Body of pancreas (tissue), 4 donors: ENCODE measurements at regions not wholly inside any gene's neighbourhood (a gene's known extent, or its start where the extent isn't known, plus 50 kb on each side); places are given as distances from the start of the nearest gene placed in this dataset.
A peak's percentile ranks its signal among the peaks of the same experiment; 100 is the strongest.

ENCODE experiments used
- ATAC-seq: fragments of 150-250 bp; one replicate; pipeline ENCODE4 v1.9.1; 2016
- DNase-seq, 4 donors: peaks; one replicate each; pipeline ENCODE4 v3.0.0-alpha.2; 2019
- H3K27ac ChIP-seq, 4 donors: fragments of 200-600 bp; sonication (generic); 1 replicate in 3 of 4; 2 replicates in 1 of 4; pipeline versions ENCODE4 v1.5.1 to v1.6.1; 2016 to 2019; ENCODE audit warnings: mild to moderate bottlenecking in 1 of 4, mixed read lengths in 1 of 4, moderate library complexity in 1 of 4
- H3K27me3 ChIP-seq, 2 donors: fragments of 200-600 bp; sonication (generic); one replicate each; pipeline ENCODE4 v1.6.0; 2016; ENCODE audit warnings: mild to moderate bottlenecking in 1 of 2
- H3K36me3 ChIP-seq, 2 donors: fragments of 200-600 bp; sonication (generic); replicated peaks in 1 of 2; 2 replicates each; pipeline ENCODE4 v1.5.1; 2016; ENCODE audit warnings: low read depth in 2 of 2; ENCODE audit not compliant: insufficient read depth in 1 of 2
- H3K4me1 ChIP-seq: fragments of 200-600 bp; sonication (generic); one replicate; pipeline ENCODE4 v1.6.0; 2016
- H3K4me3 ChIP-seq, 2 donors: fragments of 200-600 bp; sonication (generic); 1 replicate in 1 of 2; 2 replicates in 1 of 2; pipeline ENCODE4 v1.5.1; 2016 to 2019
- H3K9me3 ChIP-seq, 3 donors: fragments of 200-600 bp; sonication (generic); 1 replicate in 2 of 3; 2 replicates in 1 of 3; pipeline ENCODE4 v1.5.1; 2016
- CTCF ChIP-seq, 7 experiments: fragments of 450-650 bp in 4 of 7; fragments of 200-600 bp in 3 of 7; sonication (generic) in 3 of 7; IDR thresholded peaks; one replicate each; pipeline ENCODE4 v1.5.1; 2016 to 2019; ENCODE audit warnings: antibody characterized with exemption in 7 of 7
- POLR2A ChIP-seq, 3 donors: fragments of 450-650 bp; IDR thresholded peaks; one replicate each; pipeline ENCODE4 v1.6.1; 2016; ENCODE audit warnings: antibody characterized with exemption in 3 of 3, mild to moderate bottlenecking in 2 of 3
- WGBS, 2 donors: methylation state at CpG; one replicate each; pipeline ENCODE4 v1.1.5; 2017; 5-methylcytosine and 5-hydroxymethylcytosine counted together
- intact Hi-C: fragments of 100-400 bp; cut with DNase I; formaldehyde crosslinking; loops from one replicate; pipeline ENCODE4 v1.15.1; 2023

GRCh38 chr4:100651499-100652175 is 133.8 kb upstream of the EMCN start:
- ATAC-seq, result peak; percentile 85
- 15 to 20% methylated on average over 3 of the region's 3 CpGs for WGBS, 2 donors
- TF ChIP-seq POLR2A (IDR thresholded peaks at IDR 0.05) (no peak), CTCF (IDR thresholded peaks at IDR 0.05) (no peak)

DNA sequence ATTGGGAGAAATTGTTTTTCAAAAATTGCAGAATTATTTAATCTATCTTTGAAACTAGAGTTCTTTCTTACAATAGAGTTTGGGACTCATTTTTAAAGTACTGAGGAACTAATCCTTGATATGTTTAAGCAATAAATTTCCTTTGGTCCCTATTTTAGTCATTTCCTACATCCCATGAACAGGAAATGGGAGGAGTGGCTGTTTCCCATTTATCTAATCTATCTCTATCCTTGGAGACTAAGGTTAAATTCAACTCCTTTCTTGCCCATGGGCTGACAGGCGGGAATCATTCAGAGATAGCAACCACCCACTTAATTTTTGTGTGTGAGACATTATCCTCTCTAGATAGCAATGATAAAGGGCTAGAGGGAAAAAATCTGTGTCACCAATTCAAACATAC is 131.6 kb upstream of the EMCN start:
- TF ChIP-seq CTCF (IDR thresholded peaks at IDR 0.05) (no peak), POLR2A (IDR thresholded peaks at IDR 0.05) (no peak)
- Histone ChIP-seq H3K36me3 (no peaks in the 10 kb centered on the region), H3K9me3 (no peaks in the 10 kb centered on the region), H3K4me3 (no peak overlapping the region), H3K4me1 (peaks cover 48% of the 10 kb centered on the region), H3K27ac (no peak overlapping the region), H3K27me3 (no peaks in the 10 kb centered on the region)
- 62 to 88% methylated on average over 1 of the region's 1 CpG for WGBS, 2 donors
- DNase-seq (no peak), ATAC-seq (no peak)
- intact Hi-C loops, result no loop called here

More at GRCh38 chr4:100651499-100652175, 133.8 kb upstream of the EMCN start:
- peak; percentile 33 to 70 (median 48) for DNase-seq
- Histone ChIP-seq H3K36me3 (no peaks in the 10 kb centered on the region), H3K27me3 (no peaks in the 10 kb centered on the region), H3K4me1 (peaks cover 48% of the 10 kb centered on the region), H3K4me3 (no peak overlapping the region), H3K9me3 (no peaks in the 10 kb centered on the region), H3K27ac (peak overlapping the region in 3 of 4 donors; percentile 9 to 67 (median 15))
- intact Hi-C loops, result no loop called here

DNA sequence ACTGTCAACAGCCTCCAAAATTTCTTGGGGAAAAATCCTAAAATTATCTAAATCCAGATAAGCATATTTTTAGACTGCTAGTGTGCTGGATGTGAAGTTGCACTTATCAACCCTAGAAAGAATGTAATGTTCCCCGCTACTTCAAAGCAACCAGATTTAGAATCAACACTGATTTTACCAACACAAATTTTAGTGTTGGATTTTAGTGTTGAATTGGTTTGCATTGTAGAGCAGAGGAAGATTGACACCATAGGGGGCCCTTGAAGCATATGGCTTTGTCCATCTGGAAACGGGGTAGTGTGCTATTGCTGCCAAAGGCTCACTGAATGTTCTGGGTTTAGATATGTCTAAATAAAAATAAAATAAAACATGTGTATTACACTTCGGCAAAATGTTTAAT is 126.3 kb upstream of the EMCN start:
- H3K4me1 ChIP-seq, result peaks cover 16% of the 10 kb centered on the region
- H3K4me3 ChIP-seq, result no peak overlapping the region
- H3K9me3 ChIP-seq, result no peaks in the 10 kb centered on the region
- intact Hi-C loops, result no loop called here
- DNase-seq (no peak), ATAC-seq (no peak)
- no peak for TF ChIP-seq POLR2A (IDR thresholded peaks at IDR 0.05)
- no peaks in the 10 kb centered on the region for H3K27me3 ChIP-seq
- WGBS, 2 donors, result 82 to 83% methylated on average over 3 of the region's 3 CpGs
- H3K27ac ChIP-seq, result no peak overlapping the region
- no peaks in the 10 kb centered on the region for H3K36me3 ChIP-seq

- Histone ChIP-seq H3K4me1 (peaks cover under 1% of the 10 kb centered on the region), H3K4me3 (no peak overlapping the region), H3K27ac (no peak overlapping the region), H3K36me3 (no peaks in the 10 kb centered on the region), H3K9me3 (no peaks in the 10 kb centered on the region), H3K27me3 (no peaks in the 10 kb centered on the region)
- TF ChIP-seq CTCF (IDR thresholded peaks at IDR 0.05) (no peak), POLR2A (IDR thresholded peaks at IDR 0.05) (no peak)
- intact Hi-C loops, result no loop called here
- no peak for ATAC-seq
- DNase-seq, result no peak
These were observed 123.5 kb upstream of the EMCN start for GRCh38 chr4:100641336-100641735.

DNA sequence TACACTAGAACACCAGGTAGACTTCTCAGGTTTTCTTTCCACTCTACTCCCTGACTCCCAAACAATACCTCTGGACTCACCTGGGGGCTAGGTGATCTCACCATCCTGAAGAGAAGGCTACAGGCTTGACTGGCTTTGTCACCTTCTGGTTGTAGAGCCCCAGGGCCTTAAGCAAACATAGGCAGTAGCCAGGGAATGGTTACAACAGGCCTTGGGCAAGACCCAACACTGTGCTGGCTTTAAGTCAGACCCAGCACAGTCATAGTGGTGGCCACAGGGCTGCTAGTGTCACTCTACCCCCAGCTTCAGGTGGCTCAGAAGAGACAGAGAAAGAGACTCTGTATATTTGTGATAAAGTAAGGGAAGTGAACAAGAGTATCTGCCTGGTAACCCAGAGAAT is 118.1 kb upstream of the EMCN start:
- H3K4me1 ChIP-seq, result peaks cover 45% of the 10 kb centered on the region
- no peak overlapping the region for H3K4me3 ChIP-seq
- H3K27me3 ChIP-seq, result no peaks in the 10 kb centered on the region
- DNase-seq (peak; percentile 68 to 78 (median 73)), ATAC-seq (peak; percentile 80)
- no peaks in the 10 kb centered on the region for H3K36me3 ChIP-seq
- peak overlapping the region in 1 of 4 donors; percentile 47 for H3K27ac ChIP-seq
- TF ChIP-seq CTCF (IDR thresholded peaks at IDR 0.05), result no peak
- no peak for TF ChIP-seq POLR2A (IDR thresholded peaks at IDR 0.05)
- H3K9me3 ChIP-seq, result no peaks in the 10 kb centered on the region
- intact Hi-C loops, result no loop called here
